Ovary (tissue), 7 donors: ENCODE measurements at regions not wholly inside any gene's neighbourhood (a gene's known extent, or its start where the extent isn't known, plus 50 kb on each side); places are given as distances from the start of the nearest gene placed in this dataset.

Experiments used
- DNase-seq, 5 donors: peaks; one replicate each; pipeline ENCODE4 v3.0.0-alpha.2; 2019 to 2020
- H3K27ac ChIP-seq, 2 donors: fragments of 200-600 bp; one replicate each; pipeline versions ENCODE4 v1.5.1 to v1.8.0; 2019 to 2022
- H3K27me3 ChIP-seq: fragments of 200-600 bp; one replicate; pipeline ENCODE4 v1.8.0; 2022
- H3K36me3 ChIP-seq: fragments of 200-600 bp; sonication (generic); one replicate; pipeline ENCODE4 v1.5.1; 2019
- H3K4me1 ChIP-seq: one replicate; pipeline ENCODE4 v1.8.1; 2013; ENCODE audit warnings: mild to moderate bottlenecking, moderate library complexity; ENCODE audit not compliant: insufficient read depth
- H3K4me3 ChIP-seq: fragments of 200-600 bp; sonication (generic); one replicate; pipeline ENCODE4 v1.5.1; 2017
- H3K9me3 ChIP-seq, 2 donors: fragments of 200-600 bp in 1 of 2; sonication (generic) in 1 of 2; one replicate each; pipeline versions ENCODE4 v1.5.1 to v1.8.1; 2013 to 2019; ENCODE audit warnings: mild to moderate bottlenecking in 1 of 2, moderate library complexity in 1 of 2
- EP300 ChIP-seq: sonication (generic); formaldehyde crosslinking; IDR thresholded peaks from one replicate; pipeline ENCODE4 v1.6.1; 2017; ENCODE audit warnings: antibody characterized with exemption
- POLR2A ChIP-seq: fragments of 450-650 bp; IDR thresholded peaks from one replicate; pipeline ENCODE4 v1.6.1; 2017; ENCODE audit warnings: antibody characterized with exemption, mild to moderate bottlenecking, moderate library complexity
- WGBS, 3 donors: extraction: QIAGEN DNeasy Blood & Tissue Kit in 1 of 3; methylation state at CpG; one replicate each; pipeline versions ENCODE4 v1.1.5 to v1.1.7; 2013 to 2017; 5-methylcytosine and 5-hydroxymethylcytosine counted together
- intact Hi-C, 4 donors: fragments of 100-400 bp; cut with DNase I; formaldehyde crosslinking; loops; one replicate each; pipeline versions ENCODE4 v1.11.0 to v1.15.1; 2022 to 2023
- TF ChIP-seq, protein P1 (sequence below), 3 donors: fragments of 450-650 bp in 2 of 3; fragments of 200-600 bp in 1 of 3; IDR thresholded peaks; one replicate each; pipeline versions ENCODE4 v1.5.1 to v1.8.0; 2016 to 2022; ENCODE audit warnings: antibody characterized with exemption in 3 of 3, mild to moderate bottlenecking in 1 of 3
- donor health status: DM: no; HTN: no; CAD: no; lungs with moderate emphysema.
- donor health status: DM: no; HTN: no; CAD: no.
- donor health status: Bipolar disorder and iron deficiency.
- donor health status: DM: no; HTN: no; CAD: no.
- donor health status: DM: yes; HTN: yes; CAD: no.

DNA sequence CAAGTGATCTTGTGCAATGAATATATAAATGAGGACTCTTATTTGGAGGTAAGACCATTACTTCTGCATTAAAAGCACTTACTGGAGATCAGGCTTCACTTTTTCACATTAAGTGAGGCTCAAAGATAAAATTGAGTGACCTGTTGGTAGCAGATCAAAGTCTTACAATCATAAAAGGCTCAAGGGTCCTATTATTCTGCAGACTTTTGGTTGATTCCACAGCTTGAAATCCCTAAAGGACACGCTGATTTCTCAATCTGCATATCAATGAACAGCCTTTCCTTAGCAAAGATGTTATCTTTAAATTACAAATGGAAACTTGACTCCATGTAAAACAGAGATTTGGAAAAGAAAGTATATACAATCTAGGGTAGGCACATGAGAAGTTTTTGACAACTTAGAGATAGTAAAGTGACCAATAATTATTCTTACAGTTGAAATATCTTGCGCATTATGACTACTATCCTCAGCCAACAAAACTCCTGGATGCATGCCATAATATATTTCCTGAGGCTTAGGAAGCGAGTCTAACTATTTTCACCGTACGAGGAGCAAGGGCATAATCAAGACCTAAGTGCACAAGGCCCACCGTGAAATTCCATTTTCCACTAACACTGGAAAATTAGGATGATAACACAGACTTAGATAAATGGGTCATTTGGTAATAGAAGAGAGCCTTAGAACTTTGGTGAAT, 640.7 kb downstream of the LIG4 start:
- no peak for DNase-seq
- TF ChIP-seq EP300 (no peak), POLR2A (no peak)
- TF ChIP-seq, protein P1, sequence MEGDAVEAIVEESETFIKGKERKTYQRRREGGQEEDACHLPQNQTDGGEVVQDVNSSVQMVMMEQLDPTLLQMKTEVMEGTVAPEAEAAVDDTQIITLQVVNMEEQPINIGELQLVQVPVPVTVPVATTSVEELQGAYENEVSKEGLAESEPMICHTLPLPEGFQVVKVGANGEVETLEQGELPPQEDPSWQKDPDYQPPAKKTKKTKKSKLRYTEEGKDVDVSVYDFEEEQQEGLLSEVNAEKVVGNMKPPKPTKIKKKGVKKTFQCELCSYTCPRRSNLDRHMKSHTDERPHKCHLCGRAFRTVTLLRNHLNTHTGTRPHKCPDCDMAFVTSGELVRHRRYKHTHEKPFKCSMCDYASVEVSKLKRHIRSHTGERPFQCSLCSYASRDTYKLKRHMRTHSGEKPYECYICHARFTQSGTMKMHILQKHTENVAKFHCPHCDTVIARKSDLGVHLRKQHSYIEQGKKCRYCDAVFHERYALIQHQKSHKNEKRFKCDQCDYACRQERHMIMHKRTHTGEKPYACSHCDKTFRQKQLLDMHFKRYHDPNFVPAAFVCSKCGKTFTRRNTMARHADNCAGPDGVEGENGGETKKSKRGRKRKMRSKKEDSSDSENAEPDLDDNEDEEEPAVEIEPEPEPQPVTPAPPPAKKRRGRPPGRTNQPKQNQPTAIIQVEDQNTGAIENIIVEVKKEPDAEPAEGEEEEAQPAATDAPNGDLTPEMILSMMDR (IDR thresholded peaks at IDR 0.05), result no peak
- H3K36me3 ChIP-seq, result no peaks in the 10 kb centered on the region
- no peaks in the 10 kb centered on the region for H3K27me3 ChIP-seq
- H3K27ac ChIP-seq, result no peak overlapping the region
- WGBS, 3 donors, result 62 to 72% (median 68%) methylated on average over 6 of the region's 6 CpGs
- intact Hi-C loops, result no loop called here
- H3K4me3 ChIP-seq, result no peak overlapping the region
- H3K4me1 ChIP-seq, result no peaks in the 10 kb centered on the region
- H3K9me3 ChIP-seq, result no peaks in the 10 kb centered on the region

DNA sequence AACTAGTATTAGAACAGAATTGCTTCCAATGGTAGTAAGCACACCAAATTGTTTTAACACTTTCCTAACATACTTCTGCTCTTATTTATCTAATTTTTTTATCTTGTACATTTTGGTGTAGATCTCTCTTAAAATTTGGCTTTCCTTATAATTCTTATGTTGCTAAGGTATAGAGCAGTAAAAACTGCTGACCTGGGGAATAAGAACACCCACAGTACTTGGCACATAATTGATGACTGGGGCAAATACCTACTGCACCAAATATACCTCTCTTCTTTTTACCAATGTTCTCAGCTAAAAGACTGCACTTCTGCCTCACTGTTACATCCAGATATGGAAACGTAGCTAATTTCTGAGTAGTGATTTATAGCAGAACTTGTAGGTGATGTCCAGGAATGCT, 642.2 kb downstream of the LIG4 start:
- no peak overlapping the region for H3K27ac ChIP-seq
- H3K4me1 ChIP-seq, result no peaks in the 10 kb centered on the region
- H3K36me3 ChIP-seq, result no peaks in the 10 kb centered on the region
- no peak for DNase-seq
- TF ChIP-seq EP300 (no peak), POLR2A (no peak)
- TF ChIP-seq, protein P1 (IDR thresholded peaks at IDR 0.05), result no peak
- intact Hi-C loops, result no loop called here
- no peaks in the 10 kb centered on the region for H3K27me3 ChIP-seq
- no peaks in the 10 kb centered on the region for H3K9me3 ChIP-seq
- 52 to 64% (median 64%) methylated on average over 1 of the region's 1 CpG for WGBS, 3 donors
- no peak overlapping the region for H3K4me3 ChIP-seq

DNA sequence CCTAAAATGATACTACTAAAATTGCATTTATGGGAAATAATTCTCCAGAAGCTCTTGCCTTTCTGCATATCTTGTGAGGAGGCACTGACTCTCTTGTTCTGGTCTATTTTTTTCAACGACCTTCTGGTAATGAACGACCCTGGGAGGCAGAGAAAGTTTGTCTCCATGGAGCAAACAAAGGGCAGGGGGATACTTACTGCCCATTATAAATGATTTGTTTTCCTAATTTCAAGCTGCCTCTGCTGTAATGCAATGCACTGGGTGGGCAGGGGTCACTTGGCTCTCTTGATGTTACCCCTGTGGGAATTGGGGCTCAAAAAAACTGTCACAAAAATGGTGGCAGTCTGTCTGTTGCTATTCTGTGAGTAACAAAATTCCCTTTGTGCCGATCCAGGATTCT, 643.2 kb downstream of the LIG4 start:
- no peak overlapping the region for H3K27ac ChIP-seq
- no peaks in the 10 kb centered on the region for H3K27me3 ChIP-seq
- 56 to 61% (median 58%) methylated on average over 3 of the region's 3 CpGs for WGBS, 3 donors
- no peak for TF ChIP-seq POLR2A
- TF ChIP-seq EP300, result no peak
- TF ChIP-seq, protein P1 (IDR thresholded peaks at IDR 0.05), result no peak
- no peaks in the 10 kb centered on the region for H3K36me3 ChIP-seq
- no peak overlapping the region for H3K4me3 ChIP-seq
- H3K4me1 ChIP-seq, result no peaks in the 10 kb centered on the region
- intact Hi-C loops, result no loop called here
- H3K9me3 ChIP-seq, result no peaks in the 10 kb centered on the region
- DNase-seq, result no peak

DNA sequence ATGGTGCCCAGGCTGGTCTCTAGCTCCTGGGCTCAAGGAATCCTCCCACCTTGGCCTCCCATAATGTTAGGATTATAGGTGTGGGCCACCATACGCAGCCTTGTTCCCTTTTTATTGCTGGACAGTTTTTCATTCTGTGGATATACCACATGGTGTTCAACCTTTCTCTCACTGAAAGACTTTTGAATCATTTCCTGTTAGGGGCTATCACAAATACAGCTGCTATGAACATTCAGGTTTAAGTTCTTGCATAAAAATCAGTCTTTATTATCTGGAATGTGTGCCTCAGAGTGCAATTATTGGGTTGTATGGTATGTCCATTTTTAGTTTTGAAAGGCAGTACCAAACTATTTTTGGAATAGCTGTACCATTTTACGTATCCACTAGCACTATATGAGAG, 647.2 kb downstream of the LIG4 start:
- DNase-seq, result no peak
- Histone ChIP-seq H3K4me3 (no peak overlapping the region), H3K9me3 (no peaks in the 10 kb centered on the region), H3K4me1 (no peaks in the 10 kb centered on the region), H3K27ac (no peak overlapping the region), H3K27me3 (no peaks in the 10 kb centered on the region), H3K36me3 (no peaks in the 10 kb centered on the region)
- no peak for TF ChIP-seq POLR2A
- TF ChIP-seq, protein P1 (IDR thresholded peaks at IDR 0.05), result no peak
- no peak for TF ChIP-seq EP300
- intact Hi-C loops, result no loop called here
- WGBS, 3 donors, result 90 to 93% (median 93%) methylated on average over 2 of the region's 2 CpGs
